HG02763 (cell line): ENCODE measurements at regions not wholly inside any gene's neighbourhood (a gene's known extent, or its start where the extent isn't known, plus 50 kb on each side); places are given as distances from the start of the nearest gene placed in this dataset.

ENCODE experiments used
- ATAC-seq: cut with Tn5 transposase; IDR thresholded peaks from one replicate; pipeline ENCODE4 v1.9.1; 2021; ENCODE audit warnings: mild to moderate bottlenecking, moderate library complexity; ENCODE audit not compliant: unreplicated experiment

DNA sequence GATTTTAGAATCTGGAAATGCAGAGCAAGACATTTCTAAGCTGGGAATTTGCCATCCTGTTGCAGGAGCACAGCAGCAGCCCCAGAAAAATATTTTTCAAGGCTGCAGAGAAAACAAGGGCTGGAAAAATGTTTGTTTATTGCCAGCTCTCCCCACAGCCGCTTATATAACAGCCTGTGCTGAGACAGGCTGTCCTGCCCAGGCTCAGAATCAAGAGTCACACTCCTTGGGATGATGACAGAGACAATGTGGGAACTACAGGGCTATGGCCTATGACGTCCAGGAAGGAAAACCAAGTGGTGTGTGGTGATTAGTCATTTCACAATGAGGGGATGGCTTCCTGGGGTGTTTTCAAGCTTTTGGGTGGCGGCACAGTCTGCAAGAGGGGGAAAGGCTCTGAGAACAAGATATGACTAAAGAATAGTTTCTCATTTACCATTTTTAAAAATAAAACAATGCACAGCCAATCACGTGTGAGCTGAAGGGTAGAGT, 136.3 kb upstream of the SERP2 start:
- ATAC-seq, result no peak

GRCh38 chr13:44237881-44238421, 135.7 kb upstream of the SERP2 start:
- no peak for ATAC-seq

DNA sequence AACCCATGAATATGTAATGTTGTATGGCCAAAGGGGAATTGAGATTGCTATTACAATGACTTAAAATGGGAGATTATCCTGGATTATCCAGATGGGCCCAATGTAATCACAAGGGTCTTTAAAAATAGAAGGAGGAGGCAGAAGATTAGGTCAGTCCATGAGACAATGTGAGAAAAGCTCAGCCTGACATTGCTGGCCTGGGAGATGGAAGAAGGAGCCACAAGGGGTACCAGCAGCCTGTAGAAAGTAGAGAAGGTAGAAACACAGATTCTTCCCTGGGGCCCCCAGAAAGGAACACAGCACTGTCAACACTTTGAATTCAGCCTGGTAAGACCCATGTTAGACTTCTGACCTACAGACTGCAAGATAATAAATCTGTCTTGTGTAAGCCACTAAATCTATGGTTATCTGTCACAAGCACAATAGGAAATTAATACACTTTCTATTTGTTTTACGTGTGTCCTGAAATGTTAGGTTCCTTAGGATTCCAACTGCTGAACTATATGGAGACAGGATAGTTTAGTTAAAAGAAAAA, 132.9 kb upstream of the SERP2 start:
- ATAC-seq, result no peak

- no peak for ATAC-seq
Measured at GRCh38 chr13:44241638-44242037, 132.0 kb upstream of the SERP2 start.

- ATAC-seq, result no peak
Measured at GRCh38 chr13:44242766-44243165, 130.9 kb upstream of the SERP2 start.

- no peak for ATAC-seq
Measured at GRCh38 chr13:44243198-44243857, 130.3 kb upstream of the SERP2 start.

DNA sequence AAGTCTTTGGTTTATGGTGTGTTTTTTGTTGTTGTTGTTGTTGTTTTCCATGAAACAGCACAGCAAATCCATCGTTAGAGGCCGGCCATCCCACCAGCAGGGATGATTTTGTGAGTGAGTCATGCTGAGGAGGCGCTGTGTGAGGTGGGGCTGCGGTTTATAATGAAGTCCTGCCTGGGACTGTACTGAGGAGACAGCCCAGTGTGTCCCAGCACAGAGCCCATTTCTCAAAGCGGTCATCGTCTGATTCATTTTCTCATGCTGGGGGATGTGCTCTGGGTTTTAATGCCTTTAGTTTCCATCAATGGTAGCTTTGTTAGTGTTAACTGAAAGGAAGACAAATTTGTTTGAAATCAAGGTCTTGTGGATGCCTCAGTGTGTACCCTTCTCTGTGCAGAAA, 129.3 kb upstream of the SERP2 start:
- ATAC-seq, result no peak

- no peak for ATAC-seq
Measured at GRCh38 chr13:44249431-44249836, 124.2 kb upstream of the SERP2 start.

GRCh38 chr13:44252938-44253337, 120.7 kb upstream of the SERP2 start:
- no peak for ATAC-seq

DNA sequence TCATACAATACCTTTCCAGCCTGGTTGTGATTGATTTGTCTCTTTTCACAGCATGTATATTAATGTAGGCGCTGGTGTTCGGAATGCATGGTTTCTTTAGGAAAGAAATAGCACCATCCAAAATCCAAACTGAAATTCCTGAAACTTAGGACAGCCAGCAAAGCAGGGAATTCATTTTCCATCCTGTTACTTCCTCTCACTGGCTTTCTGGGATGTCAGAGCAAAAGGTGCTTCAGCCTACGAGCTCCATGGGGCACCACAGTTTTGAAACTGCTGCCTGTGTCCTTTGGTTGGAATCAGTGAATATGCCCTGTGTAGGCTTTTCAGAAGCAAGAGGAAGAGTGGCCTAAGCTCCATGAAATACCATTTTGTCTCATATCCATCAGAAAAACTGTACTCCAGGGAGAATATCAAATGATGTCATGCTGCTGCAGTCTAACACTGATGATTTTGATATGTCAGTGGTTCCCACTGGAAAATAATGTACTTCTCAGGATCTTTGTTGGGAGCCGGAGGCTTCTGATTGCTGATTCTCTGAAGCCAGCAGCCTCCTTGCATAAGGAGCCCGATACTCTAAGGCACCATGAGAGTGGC, 117.8 kb upstream of the SERP2 start:
- no peak for ATAC-seq

DNA sequence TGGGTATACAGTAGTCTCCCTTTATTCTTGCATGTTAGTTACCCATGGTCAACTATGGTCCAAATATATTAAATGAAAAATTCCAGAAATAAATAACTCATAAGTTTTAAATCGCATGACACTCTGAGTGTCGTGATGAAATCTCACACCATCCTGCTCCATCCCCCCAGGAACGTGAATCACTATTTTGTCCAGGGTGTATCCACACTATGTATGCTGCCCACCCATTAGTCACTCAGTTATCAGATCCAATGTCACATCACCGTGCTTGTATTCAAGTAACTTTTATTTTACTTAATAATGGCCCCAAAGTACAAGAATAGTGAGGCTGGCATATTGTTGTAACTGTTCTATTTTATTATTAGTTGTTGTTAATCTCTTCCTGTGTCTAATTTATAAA, 115.8 kb upstream of the SERP2 start:
- ATAC-seq, result no peak

- peak; percentile 67 for ATAC-seq
Measured at GRCh38 chr13:44259045-44260027, 114.3 kb upstream of the SERP2 start.

DNA sequence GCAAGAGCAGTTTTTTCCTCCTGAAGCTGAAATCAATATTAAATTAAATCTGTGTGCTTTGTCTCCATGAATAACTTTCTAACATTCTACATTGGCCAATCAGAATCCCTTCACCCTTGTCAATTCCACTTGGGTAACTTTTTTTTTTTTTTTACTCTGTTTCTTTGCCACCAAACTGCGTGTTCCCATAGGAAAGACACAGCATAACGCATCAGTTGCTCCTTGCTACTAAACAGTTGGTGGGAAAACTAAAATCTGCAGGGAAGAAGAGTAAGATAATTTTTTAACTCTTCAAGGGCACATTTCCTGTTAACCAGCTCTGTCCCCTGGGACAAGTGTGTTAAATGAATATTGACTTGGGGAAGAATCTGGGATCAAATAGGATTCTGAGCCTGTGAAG, 113.3 kb upstream of the SERP2 start:
- ATAC-seq, result no peak

- no peak for ATAC-seq
Measured at GRCh38 chr13:44263751-44264620, 109.6 kb upstream of the SERP2 start.

GRCh38 chr13:44266305-44266704, 107.3 kb upstream of the SERP2 start:
- ATAC-seq, result no peak

- ATAC-seq, result no peak
Measured at GRCh38 chr13:44266772-44267171, 106.9 kb upstream of the SERP2 start.

DNA sequence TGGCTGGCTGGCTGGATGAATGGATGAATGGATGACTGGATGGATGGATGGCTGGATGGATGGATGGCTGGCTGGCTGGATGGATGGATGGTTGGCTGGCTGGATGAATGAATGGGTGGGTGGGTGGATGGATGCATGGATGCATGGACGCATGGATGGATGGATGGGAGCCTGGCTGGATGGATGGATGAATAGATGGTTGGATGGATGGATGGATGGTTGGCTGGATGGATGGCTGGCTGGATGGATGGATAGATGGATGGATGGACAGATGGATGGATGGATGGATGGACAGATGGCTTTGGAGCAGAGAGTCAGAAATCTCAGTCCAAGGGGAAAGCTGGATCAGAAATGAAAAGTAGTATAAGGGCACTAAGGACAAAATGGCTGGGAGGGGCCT, 106.4 kb upstream of the SERP2 start:
- ATAC-seq, result no peak

GRCh38 chr13:44267980-44268379, 105.6 kb upstream of the SERP2 start:
- no peak for ATAC-seq

DNA sequence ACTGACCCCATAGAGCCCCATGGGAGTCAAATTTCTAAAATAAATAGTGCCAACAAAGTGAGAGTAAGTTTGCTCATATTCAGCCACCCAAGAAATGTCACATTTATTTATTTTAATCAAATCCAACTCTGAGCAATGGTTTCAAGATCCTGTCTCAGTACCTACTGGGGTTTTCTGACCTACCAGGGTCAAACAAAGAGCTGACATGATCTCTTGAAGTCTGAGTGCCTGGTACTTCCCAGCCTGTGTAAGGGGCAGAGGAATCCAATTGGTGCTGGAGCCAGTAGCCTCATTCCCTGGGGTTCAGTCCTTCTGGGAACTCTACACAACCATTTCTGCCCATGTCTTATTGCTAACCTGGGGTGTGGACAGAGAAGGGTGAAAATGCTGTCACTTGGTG, 104.6 kb upstream of the SERP2 start:
- ATAC-seq, result no peak

GRCh38 chr13:44270150-44270549, 103.5 kb upstream of the SERP2 start:
- ATAC-seq, result no peak
